GM19239 (cell line): ENCODE measurements at regions not wholly inside any gene's neighbourhood (a gene's known extent, or its start where the extent isn't known, plus 50 kb on each side); places are given as distances from the start of the nearest gene placed in this dataset.
"Not testable (repeated sequence)": the region's sequence is repeated elsewhere in the genome, so short reads cannot be mapped to it uniquely, and the experiment has no call there.

ENCODE experiments used
- DNase-seq: peaks from one replicate; pipeline ENCODE4 v3.0.0; 2011; ENCODE audit warnings: low spot score; ENCODE audit not compliant: insufficient read length
- FAIRE-seq: peaks from 2 replicates; lab custom pipeline; 2011; peaks lifted over from hg19 to GRCh38; lab: Jason Lieb, UNC

- no peak for DNase-seq
- no peak for FAIRE-seq
Observed at GRCh38 chr16:87093804-87094555, 223.2 kb downstream of the C16orf95 start.

GRCh38 chr16:87094556-87094865, 222.7 kb downstream of the C16orf95 start:
- FAIRE-seq (no peak), DNase-seq (no peak)

GRCh38 chr16:87095271-87095670, 221.9 kb downstream of the C16orf95 start:
- no peak for FAIRE-seq
- DNase-seq: no peak

GRCh38 chr16:87096746-87097333, 220.4 kb downstream of the C16orf95 start:
- FAIRE-seq (no peak), DNase-seq (no peak)

- DNase-seq (no peak), FAIRE-seq (no peak)
Observed at GRCh38 chr16:87098361-87098760, 218.8 kb downstream of the C16orf95 start.

GRCh38 chr16:87098976-87099720, 218.0 kb downstream of the C16orf95 start:
- DNase-seq (no peak), FAIRE-seq (no peak)

- no peak for FAIRE-seq
- DNase-seq: no peak
Observed at GRCh38 chr16:87100306-87101058, 216.7 kb downstream of the C16orf95 start.

- FAIRE-seq: no peak
- DNase-seq: no peak
Observed at GRCh38 chr16:87101903-87102302, 215.3 kb downstream of the C16orf95 start.

- DNase-seq: no peak
- no peak for FAIRE-seq
Observed at GRCh38 chr16:87107201-87107600, 210.0 kb downstream of the C16orf95 start.

- no peak for FAIRE-seq
- DNase-seq: no peak
Observed at GRCh38 chr16:87108278-87108677, 208.9 kb downstream of the C16orf95 start.

GRCh38 chr16:87108941-87109340, 208.3 kb downstream of the C16orf95 start:
- FAIRE-seq: no peak
- no peak for DNase-seq

- FAIRE-seq: no peak
- no peak for DNase-seq
Observed at GRCh38 chr16:87114832-87115231, 202.4 kb downstream of the C16orf95 start.

- DNase-seq (no peak), FAIRE-seq (no peak)
Observed at GRCh38 chr16:87115646-87116045, 201.5 kb downstream of the C16orf95 start.

- DNase-seq (no peak), FAIRE-seq (no peak)
Observed at GRCh38 chr16:87117936-87118335, 199.3 kb downstream of the C16orf95 start.

- DNase-seq (no peak), FAIRE-seq (no peak)
Observed at GRCh38 chr16:87119168-87119567, 198.0 kb downstream of the C16orf95 start.

- no peak for DNase-seq
- no peak for FAIRE-seq
Observed at GRCh38 chr16:87119748-87120147, 197.4 kb downstream of the C16orf95 start.

GRCh38 chr16:87121816-87122215, 195.4 kb downstream of the C16orf95 start:
- no peak for FAIRE-seq
- DNase-seq: no peak

GRCh38 chr16:87123356-87124001, 193.7 kb downstream of the C16orf95 start:
- DNase-seq: no peak
- no peak for FAIRE-seq

- not testable (repeated sequence) for FAIRE-seq, DNase-seq
Observed at GRCh38 chr16:87124405-87124804, 192.8 kb downstream of the C16orf95 start.
